Keratinocyte (primary cell): ENCODE measurements at regions not wholly inside any gene's neighbourhood (a gene's known extent, or its start where the extent isn't known, plus 50 kb on each side); places are given as distances from the start of the nearest gene placed in this dataset.

ENCODE experiments used
- DNase-seq: peaks from one replicate; pipeline ENCODE4 v3.0.0-alpha.2; 2011; ENCODE audit warnings: low read depth, missing footprints, low spot score
- FAIRE-seq: peaks from 2 replicates; lab custom pipeline; 2011; peaks lifted over from hg19 to GRCh38; lab: Jason Lieb, UNC
- H2AFZ ChIP-seq: 2 replicates; pipeline ENCODE4 v1.6.0; 2012; ENCODE audit warnings: low read length, control low read depth, inconsistent platforms; ENCODE audit not compliant: control insufficient read depth
- H3K27ac ChIP-seq: 2 replicates; pipeline ENCODE4 v1.5.1; 2011; ENCODE audit warnings: low read length; ENCODE audit not compliant: control insufficient read depth, insufficient read depth
- H3K27me3 ChIP-seq: 3 replicates; pipeline ENCODE4 v1.6.0; 2011; ENCODE audit warnings: low read length; ENCODE audit not compliant: control insufficient read depth, insufficient read depth; ENCODE audit errors: extremely low read depth
- H3K36me3 ChIP-seq, 2 experiments: 2 replicates in 1 of 2; 3 replicates in 1 of 2; pipeline ENCODE4 v1.5.1; 2011; ENCODE audit warnings: low read length in 2 of 2, mild to moderate bottlenecking in 1 of 2; ENCODE audit not compliant: control insufficient read depth in 2 of 2, insufficient read depth in 2 of 2; ENCODE audit errors: extremely low read depth in 1 of 2
- H3K4me1 ChIP-seq: 3 replicates; pipeline ENCODE4 v1.5.1; 2011; ENCODE audit warnings: low read length; ENCODE audit not compliant: control insufficient read depth, insufficient read depth; ENCODE audit errors: extremely low read depth
- H3K4me2 ChIP-seq: 3 replicates; pipeline ENCODE4 v1.6.0; 2011; ENCODE audit warnings: low read depth, low read length; ENCODE audit not compliant: control insufficient read depth, insufficient read depth; ENCODE audit errors: extremely low read depth
- H3K4me3 ChIP-seq, 3 experiments: fragments of 200-600 bp in 1 of 3; sonication (generic) in 1 of 3; 2 replicates in 2 of 3; 3 replicates in 1 of 3; pipeline ENCODE4 v1.5.1; 2011 to 2016; ENCODE audit warnings: low read length in 3 of 3, mild to moderate bottlenecking in 3 of 3, control low read depth in 2 of 3, inconsistent platforms in 1 of 3, low read depth in 1 of 3, mixed read lengths in 1 of 3, mixed run types in 1 of 3, moderate library complexity in 1 of 3; ENCODE audit not compliant: control insufficient read depth in 2 of 3, insufficient read depth in 2 of 3; ENCODE audit errors: extremely low read depth in 1 of 3
- H3K79me2 ChIP-seq: 2 replicates; pipeline ENCODE4 v1.6.0; 2012; ENCODE audit warnings: low read length; ENCODE audit not compliant: control insufficient read depth, insufficient read depth
- H3K9ac ChIP-seq: 3 replicates; pipeline ENCODE4 v1.6.0; 2011; ENCODE audit warnings: low read length; ENCODE audit not compliant: control insufficient read depth, insufficient read depth; ENCODE audit errors: extremely low read depth
- H3K9me1 ChIP-seq: 3 replicates; pipeline ENCODE4 v1.6.0; 2011; ENCODE audit warnings: low read length; ENCODE audit not compliant: control insufficient read depth, insufficient read depth; ENCODE audit errors: extremely low read depth
- H3K9me3 ChIP-seq: 2 replicates; pipeline ENCODE4 v1.5.1; 2012; ENCODE audit warnings: low read depth, low read length; ENCODE audit not compliant: control insufficient read depth
- H4K20me1 ChIP-seq: 3 replicates; pipeline ENCODE4 v1.6.0; 2011; ENCODE audit warnings: low read length; ENCODE audit not compliant: control insufficient read depth, insufficient read depth; ENCODE audit errors: extremely low read depth
- CTCF ChIP-seq, 3 experiments: IDR thresholded peaks in 1 of 3; conservative IDR thresholded peaks in 1 of 3; optimal IDR thresholded peaks in 1 of 3; 2 replicates in 2 of 3; 3 replicates in 1 of 3; pipeline versions ENCODE3 to v1.5.1; 2011; ENCODE audit warnings: low read length in 3 of 3, mild to moderate bottlenecking in 3 of 3, moderate library complexity in 2 of 3, control low read depth in 1 of 3, inconsistent platforms in 1 of 3; ENCODE audit not compliant: insufficient read depth in 2 of 3; ENCODE audit errors: extremely low read depth in 1 of 3
- EZH2 ChIP-seq: IDR thresholded peaks from one replicate; pipeline ENCODE4 v1.6.1; 2012; ENCODE audit warnings: inconsistent platforms, mild to moderate bottlenecking, low read length, moderate library complexity
- dilution Hi-C: fragments of 300-500 bp; cut with MboI; formaldehyde crosslinking; loops from one replicate; pipeline ENCODE4 v1.7.0; 2020; ENCODE audit warnings: low sequenced_read_pairs; ENCODE audit not compliant: extremely low pct_ligation_motif_present

DNA sequence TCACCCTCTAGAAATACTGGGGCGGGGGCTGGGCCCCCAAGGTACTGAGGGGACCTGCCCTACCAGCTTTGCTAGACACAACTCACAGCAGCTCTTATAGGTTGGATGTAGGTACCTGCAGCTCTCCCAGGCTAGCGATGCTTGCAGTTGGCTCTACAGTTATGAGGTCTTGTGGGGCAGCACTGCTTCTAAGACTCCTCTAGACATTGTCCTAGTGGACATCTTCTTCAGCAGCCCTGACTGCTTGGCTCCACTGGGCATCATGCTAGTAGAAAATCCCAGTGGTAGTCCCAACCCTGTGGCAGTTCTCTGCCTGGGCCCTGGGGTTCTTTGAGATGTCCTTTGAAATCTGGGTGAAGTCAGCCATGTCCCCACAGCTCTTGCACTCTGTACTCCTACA, 419.3 kb upstream of the SEL1L start:
- no peaks in the 10 kb centered on the region for H3K9me1 ChIP-seq
- no peak overlapping the region for H2AFZ ChIP-seq
- H3K4me1 ChIP-seq, result no peaks in the 10 kb centered on the region
- no peaks in the 10 kb centered on the region for H3K27me3 ChIP-seq
- no peak overlapping the region for H3K9ac ChIP-seq
- H3K36me3 ChIP-seq, result no peaks in the 10 kb centered on the region
- H3K9me3 ChIP-seq, result no peaks in the 10 kb centered on the region
- no peaks in the 10 kb centered on the region for H4K20me1 ChIP-seq
- TF ChIP-seq EZH2 (no peak), CTCF (optimal IDR thresholded peaks at IDR 0.05 in 1 of 3, IDR thresholded peaks at IDR 0.05 in 1 of 3, conservative IDR thresholded peaks at IDR 0.05 in 1 of 3; ENCODE audit: extremely low read depth in 1 of 3, insufficient read depth in 2 of 3, low read length in 3 of 3) (no peak)
- no peaks in the 10 kb centered on the region for H3K79me2 ChIP-seq
- H3K4me3 ChIP-seq, result no peak overlapping the region
- dilution Hi-C loops, result no loop called here
- H3K4me2 ChIP-seq, result no peak overlapping the region
- H3K27ac ChIP-seq, result no peak overlapping the region
- DNase-seq (no peak), FAIRE-seq (no peak)

GRCh38 chr14:81953419-81953818, 419.8 kb upstream of the SEL1L start:
- no peaks in the 10 kb centered on the region for H3K36me3 ChIP-seq
- no peaks in the 10 kb centered on the region for H3K4me1 ChIP-seq
- H2AFZ ChIP-seq, result no peak overlapping the region
- DNase-seq (no peak), FAIRE-seq (no peak)
- no peaks in the 10 kb centered on the region for H3K9me3 ChIP-seq
- no peak overlapping the region for H3K4me2 ChIP-seq
- no peak overlapping the region for H3K27ac ChIP-seq
- no peaks in the 10 kb centered on the region for H3K27me3 ChIP-seq
- no peaks in the 10 kb centered on the region for H4K20me1 ChIP-seq
- H3K9ac ChIP-seq, result no peak overlapping the region
- H3K9me1 ChIP-seq, result no peaks in the 10 kb centered on the region
- H3K4me3 ChIP-seq, result no peak overlapping the region
- H3K79me2 ChIP-seq, result no peaks in the 10 kb centered on the region
- no peak for TF ChIP-seq EZH2
- TF ChIP-seq CTCF (optimal IDR thresholded peaks at IDR 0.05 in 1 of 3, IDR thresholded peaks at IDR 0.05 in 1 of 3, conservative IDR thresholded peaks at IDR 0.05 in 1 of 3; ENCODE audit: extremely low read depth in 1 of 3, insufficient read depth in 2 of 3, low read length in 3 of 3), result no peak
- dilution Hi-C loops, result no loop called here
